ENCODE measurements at regions not wholly inside any gene's neighbourhood (a gene's known extent, or its start where the extent isn't known, plus 50 kb on each side); places are given as distances from the start of the nearest gene placed in this dataset.

DNA sequence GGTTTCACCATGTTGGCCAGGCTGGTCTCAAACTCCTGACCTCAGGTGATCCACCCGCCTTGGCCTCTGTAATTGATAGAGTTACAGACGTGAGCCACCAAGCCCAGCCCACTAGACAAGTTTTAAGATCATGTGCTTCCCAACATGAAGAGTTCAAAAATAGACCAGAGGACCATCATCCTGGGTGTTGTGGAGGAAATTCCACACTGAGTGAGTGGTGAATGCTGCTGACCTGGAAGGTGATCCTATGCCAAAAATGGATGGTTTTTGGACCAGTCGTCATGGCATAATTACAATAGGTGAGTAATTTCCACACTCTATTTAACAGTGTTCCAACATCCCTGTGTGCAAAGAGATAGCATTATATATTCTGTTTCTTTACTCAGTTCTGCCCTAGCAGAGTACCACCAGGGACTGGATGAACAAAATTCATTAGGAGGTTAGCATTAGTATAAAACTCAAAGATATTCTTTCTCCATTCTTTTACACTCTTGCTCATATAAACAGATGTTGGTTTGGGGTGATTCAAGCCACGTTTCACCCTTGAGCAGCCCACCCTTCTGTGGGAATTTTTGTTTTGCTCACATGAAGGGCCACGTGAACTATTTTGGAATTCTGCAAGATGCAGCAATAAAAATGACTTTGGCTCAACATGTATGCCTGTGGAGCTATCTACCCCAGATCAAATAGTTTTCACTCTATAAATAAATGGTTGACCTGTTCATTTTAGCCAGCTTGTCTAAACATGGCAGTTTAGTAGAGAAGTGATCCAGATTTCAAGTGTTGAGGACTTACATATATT lies 206.2 kb upstream of the TCF21 start:
- ChIA-PET POLR2A (no interaction called here), CTCF (no interaction called here)
- Histone ChIP-seq H3K4me3 (ENCODE audit: low read depth in 2 of 2, low read length in 1 of 2) (no peak overlapping the region), H3K36me3 (replicated peaks in 1 of 2; ENCODE audit: control insufficient read depth in 1 of 2, insufficient read depth in 2 of 2, low read length in 1 of 2) (no peaks in the 10 kb centered on the region), H3K4me2 (no peak overlapping the region), H3K4me1 (ENCODE audit: control insufficient read depth in 1 of 2, insufficient read depth in 2 of 2, low read depth in 1 of 2, low read length in 1 of 2) (no peaks in the 10 kb centered on the region), H3K9me2 (no peaks in the 10 kb centered on the region; the same call in 1 of the 2 replicates), H3K9ac (no peak overlapping the region), H3F3A (replicated peaks; ENCODE audit: insufficient read depth) (no peaks in the 10 kb centered on the region), H3K79me2 (ENCODE audit: insufficient read depth) (no peaks in the 10 kb centered on the region), H3K27ac (ENCODE audit: low read depth in 2 of 2, low read length in 1 of 2) (no peak overlapping the region), H4K20me1 (ENCODE audit: insufficient read depth) (no peaks in the 10 kb centered on the region), H2AFZ (ENCODE audit: low read depth) (no peak overlapping the region), H3K9me3 (no peaks in the 10 kb centered on the region), H3K27me3 (ENCODE audit: insufficient read depth) (no peaks in the 10 kb centered on the region)
- WGBS (ENCODE audit: low lambda C conversion rate) = 6% methylated on average over 5 of the region's 5 CpGs
- no peak for TF ChIP-seq RCOR1 (IDR thresholded peaks at IDR 0.05; ENCODE audit: low read length)
- TF ChIP-seq MXI1 (IDR thresholded peaks at IDR 0.05; ENCODE audit: low read depth, low read length) = no peak
- TF ChIP-seq ELF1 (IDR thresholded peaks at IDR 0.05) = no peak
- TF ChIP-seq, protein P1, sequence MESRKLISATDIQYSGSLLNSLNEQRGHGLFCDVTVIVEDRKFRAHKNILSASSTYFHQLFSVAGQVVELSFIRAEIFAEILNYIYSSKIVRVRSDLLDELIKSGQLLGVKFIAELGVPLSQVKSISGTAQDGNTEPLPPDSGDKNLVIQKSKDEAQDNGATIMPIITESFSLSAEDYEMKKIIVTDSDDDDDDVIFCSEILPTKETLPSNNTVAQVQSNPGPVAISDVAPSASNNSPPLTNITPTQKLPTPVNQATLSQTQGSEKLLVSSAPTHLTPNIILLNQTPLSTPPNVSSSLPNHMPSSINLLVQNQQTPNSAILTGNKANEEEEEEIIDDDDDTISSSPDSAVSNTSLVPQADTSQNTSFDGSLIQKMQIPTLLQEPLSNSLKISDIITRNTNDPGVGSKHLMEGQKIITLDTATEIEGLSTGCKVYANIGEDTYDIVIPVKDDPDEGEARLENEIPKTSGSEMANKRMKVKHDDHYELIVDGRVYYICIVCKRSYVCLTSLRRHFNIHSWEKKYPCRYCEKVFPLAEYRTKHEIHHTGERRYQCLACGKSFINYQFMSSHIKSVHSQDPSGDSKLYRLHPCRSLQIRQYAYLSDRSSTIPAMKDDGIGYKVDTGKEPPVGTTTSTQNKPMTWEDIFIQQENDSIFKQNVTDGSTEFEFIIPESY (IDR thresholded peaks at IDR 0.05; ENCODE audit: borderline replicate concordance, low read depth) = no peak
- no peak for TF ChIP-seq MEF2A (IDR thresholded peaks at IDR 0.05; ENCODE audit: borderline replicate concordance, low read depth)
- TF ChIP-seq NRF1 (IDR thresholded peaks at IDR 0.05; ENCODE audit: low read depth, low read length) = no peak
- no peak for TF ChIP-seq FOSL2 (IDR thresholded peaks at IDR 0.05; ENCODE audit: borderline replicate concordance, low read depth)
- no peak for TF ChIP-seq RXRA (IDR thresholded peaks at IDR 0.05; ENCODE audit: borderline replicate concordance, low read depth)
- no peak for TF ChIP-seq RFX5 (IDR thresholded peaks at IDR 0.05; ENCODE audit: low read length)
- no peak for TF ChIP-seq RAD21 (IDR thresholded peaks at IDR 0.05; ENCODE audit: low read length)
- no peak for TF ChIP-seq TAF1 (IDR thresholded peaks at IDR 0.05; ENCODE audit: borderline replicate concordance, low read depth, low read length)
- TF ChIP-seq POLR2AphosphoS5 (IDR thresholded peaks at IDR 0.05; ENCODE audit: low read depth, low read length) = no peak
- TF ChIP-seq, protein P2, sequence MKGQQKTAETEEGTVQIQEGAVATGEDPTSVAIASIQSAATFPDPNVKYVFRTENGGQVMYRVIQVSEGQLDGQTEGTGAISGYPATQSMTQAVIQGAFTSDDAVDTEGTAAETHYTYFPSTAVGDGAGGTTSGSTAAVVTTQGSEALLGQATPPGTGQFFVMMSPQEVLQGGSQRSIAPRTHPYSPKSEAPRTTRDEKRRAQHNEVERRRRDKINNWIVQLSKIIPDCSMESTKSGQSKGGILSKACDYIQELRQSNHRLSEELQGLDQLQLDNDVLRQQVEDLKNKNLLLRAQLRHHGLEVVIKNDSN (IDR thresholded peaks at IDR 0.05; ENCODE audit: borderline replicate concordance, low read depth) = no peak
- no peak for TF ChIP-seq YY1 (IDR thresholded peaks at IDR 0.05; ENCODE audit: low read depth)
- TF ChIP-seq, protein P3, sequence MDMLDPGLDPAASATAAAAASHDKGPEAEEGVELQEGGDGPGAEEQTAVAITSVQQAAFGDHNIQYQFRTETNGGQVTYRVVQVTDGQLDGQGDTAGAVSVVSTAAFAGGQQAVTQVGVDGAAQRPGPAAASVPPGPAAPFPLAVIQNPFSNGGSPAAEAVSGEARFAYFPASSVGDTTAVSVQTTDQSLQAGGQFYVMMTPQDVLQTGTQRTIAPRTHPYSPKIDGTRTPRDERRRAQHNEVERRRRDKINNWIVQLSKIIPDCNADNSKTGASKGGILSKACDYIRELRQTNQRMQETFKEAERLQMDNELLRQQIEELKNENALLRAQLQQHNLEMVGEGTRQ (IDR thresholded peaks at IDR 0.05; ENCODE audit: borderline replicate concordance, low read depth, low read length) = no peak
- TF ChIP-seq EZH2phosphoT487 (IDR thresholded peaks at IDR 0.05; ENCODE audit: borderline replicate concordance, low read depth) = no peak
- TF ChIP-seq FOXM1 (IDR thresholded peaks at IDR 0.05; ENCODE audit: low read depth) = no peak
- TF ChIP-seq TEAD4 (IDR thresholded peaks at IDR 0.05; ENCODE audit: borderline replicate concordance, insufficient read depth) = no peak
- no peak for TF ChIP-seq TCF12 (IDR thresholded peaks at IDR 0.05)
- DNase-seq = no peak
